GM10248 (cell line): ENCODE measurements at regions not wholly inside any gene's neighbourhood (a gene's known extent, or its start where the extent isn't known, plus 50 kb on each side); places are given as distances from the start of the nearest gene placed in this dataset.

ENCODE experiments used
- CTCF ChIA-PET: fragments of 300-600 bp; sonication (Branson Sonifier 250); formaldehyde crosslinking; extraction: SDS; loops from one replicate; lab custom pipeline; 2021; ENCODE audit warnings: antibody characterized with exemption; lab: Yijun Ruan, JAX
- POLR2A ChIA-PET: fragments of 350-650 bp; sonication (Branson Sonifier 250); formaldehyde crosslinking; extraction: SDS; loops from one replicate; lab custom pipeline; 2020; ENCODE audit warnings: antibody characterized with exemption; lab: Yijun Ruan, JAX
- DNase-seq: peaks from one replicate; pipeline ENCODE4 v3.0.0; 2012; ENCODE audit errors: extremely low spot score
- TF ChIP-seq, protein P1 (sequence below): IDR thresholded peaks from 2 replicates; pipeline ENCODE4 v1.5.1; 2012; ENCODE audit warnings: mild to moderate bottlenecking, low read depth; ENCODE audit errors: extremely low read depth, missing control alignments, control extremely low read depth

DNA sequence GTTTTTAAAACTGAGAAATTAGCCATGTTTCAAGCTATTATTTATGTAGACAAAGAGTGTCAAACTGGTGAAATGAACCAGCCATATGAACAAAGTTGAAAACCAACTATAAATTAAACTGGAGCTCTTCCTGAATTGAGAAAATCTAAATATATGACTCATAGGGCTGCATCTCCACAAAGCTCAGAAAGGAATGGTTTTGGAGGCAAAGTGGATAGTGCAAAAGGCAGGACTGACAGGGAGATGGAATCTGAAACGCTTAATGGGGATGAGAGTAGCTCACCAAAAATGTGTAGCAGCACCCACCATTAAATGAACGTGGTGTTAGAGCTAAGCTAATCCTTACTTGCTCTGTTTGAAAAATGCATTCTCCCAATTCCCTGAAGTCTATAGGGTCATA is 1066.0 kb downstream of the AGBL1 start:
- ChIA-PET POLR2A (no interaction called here), CTCF (no interaction called here)
- TF ChIP-seq, protein P1, sequence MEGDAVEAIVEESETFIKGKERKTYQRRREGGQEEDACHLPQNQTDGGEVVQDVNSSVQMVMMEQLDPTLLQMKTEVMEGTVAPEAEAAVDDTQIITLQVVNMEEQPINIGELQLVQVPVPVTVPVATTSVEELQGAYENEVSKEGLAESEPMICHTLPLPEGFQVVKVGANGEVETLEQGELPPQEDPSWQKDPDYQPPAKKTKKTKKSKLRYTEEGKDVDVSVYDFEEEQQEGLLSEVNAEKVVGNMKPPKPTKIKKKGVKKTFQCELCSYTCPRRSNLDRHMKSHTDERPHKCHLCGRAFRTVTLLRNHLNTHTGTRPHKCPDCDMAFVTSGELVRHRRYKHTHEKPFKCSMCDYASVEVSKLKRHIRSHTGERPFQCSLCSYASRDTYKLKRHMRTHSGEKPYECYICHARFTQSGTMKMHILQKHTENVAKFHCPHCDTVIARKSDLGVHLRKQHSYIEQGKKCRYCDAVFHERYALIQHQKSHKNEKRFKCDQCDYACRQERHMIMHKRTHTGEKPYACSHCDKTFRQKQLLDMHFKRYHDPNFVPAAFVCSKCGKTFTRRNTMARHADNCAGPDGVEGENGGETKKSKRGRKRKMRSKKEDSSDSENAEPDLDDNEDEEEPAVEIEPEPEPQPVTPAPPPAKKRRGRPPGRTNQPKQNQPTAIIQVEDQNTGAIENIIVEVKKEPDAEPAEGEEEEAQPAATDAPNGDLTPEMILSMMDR, result no peak
- DNase-seq, result no peak

DNA sequence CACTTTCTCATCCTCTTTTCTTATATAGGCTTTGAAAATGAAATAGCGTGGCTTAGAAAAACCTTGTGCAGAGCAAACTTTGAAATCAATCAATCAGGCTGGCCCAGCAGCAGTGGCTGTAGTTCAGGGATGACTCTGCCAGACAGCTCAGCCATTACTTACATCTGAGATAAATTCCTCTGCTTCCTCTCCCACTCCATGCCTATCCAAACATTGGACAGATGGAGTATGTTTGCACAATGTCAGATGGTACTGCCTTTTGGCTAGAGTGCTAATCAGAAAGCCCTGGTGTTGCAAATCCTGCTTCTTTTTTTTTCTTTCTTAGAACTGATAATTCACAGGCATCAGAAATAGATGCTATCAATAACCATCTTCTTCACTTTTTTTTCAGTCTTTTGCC is 1065.1 kb downstream of the AGBL1 start:
- CTCF ChIA-PET, result no interaction called here
- POLR2A ChIA-PET, result no interaction called here
- TF ChIP-seq, protein P1, result no peak
- no peak for DNase-seq

DNA sequence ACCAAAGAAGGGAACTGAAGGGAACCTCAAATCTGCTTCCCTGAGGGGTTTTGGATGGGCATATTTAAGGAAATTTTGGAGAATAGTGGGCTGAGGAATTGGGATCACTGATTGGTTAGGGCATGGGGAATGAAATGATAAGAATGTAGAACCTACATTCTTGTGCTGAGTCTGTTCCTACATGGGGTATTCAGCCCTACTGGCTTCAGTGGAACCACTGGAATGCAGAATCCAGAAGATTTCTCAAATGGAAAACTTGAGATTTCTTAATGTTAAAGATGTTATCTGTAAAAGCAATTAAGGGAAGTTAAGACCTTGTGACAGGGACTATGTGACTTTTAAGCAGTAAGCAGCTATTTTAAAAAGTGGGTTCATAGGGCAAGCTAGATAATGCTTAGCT is 1062.4 kb downstream of the AGBL1 start:
- POLR2A ChIA-PET, result no interaction called here
- DNase-seq, result no peak
- TF ChIP-seq, protein P1, result no peak
- CTCF ChIA-PET, result no interaction called here

DNA sequence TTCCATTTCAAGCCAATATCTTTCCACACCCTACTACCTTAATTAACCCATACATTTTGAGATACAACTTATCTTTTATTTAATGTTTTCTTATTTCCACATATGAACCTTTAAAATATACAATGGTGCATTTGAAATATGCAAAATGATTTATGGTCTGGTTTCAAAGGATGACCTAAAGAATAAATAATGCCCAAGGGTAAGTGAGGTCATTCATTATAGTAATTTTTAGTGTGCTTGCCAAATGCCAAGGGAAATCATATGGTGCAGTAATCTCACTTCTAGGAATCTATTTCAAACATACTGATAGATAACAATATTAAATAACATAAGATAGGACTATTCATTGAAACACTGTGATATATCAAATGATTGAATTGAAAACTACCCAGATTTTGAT is 1055.4 kb downstream of the AGBL1 start:
- ChIA-PET CTCF (no interaction called here), POLR2A (no interaction called here)
- TF ChIP-seq, protein P1, result no peak
- DNase-seq, result no peak

DNA sequence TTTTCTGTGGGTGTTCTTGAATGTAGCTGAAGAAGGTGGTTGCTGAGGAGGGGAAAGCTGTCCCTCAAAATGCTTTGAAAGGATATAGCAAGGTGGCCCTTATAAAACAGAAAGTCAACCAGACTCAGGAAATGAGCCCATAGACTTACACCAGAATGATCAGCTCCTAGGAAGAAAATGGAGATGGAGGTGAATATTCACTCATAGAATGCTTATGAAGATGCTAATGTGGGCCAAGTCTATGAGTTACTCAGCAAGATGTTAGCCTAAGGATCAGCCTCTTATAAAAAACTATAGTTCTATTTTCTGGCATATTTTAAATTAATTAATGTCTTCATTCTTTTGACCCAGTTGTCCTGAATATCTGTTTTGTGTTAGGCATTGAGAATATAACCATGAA is 1054.0 kb downstream of the AGBL1 start:
- ChIA-PET POLR2A (no interaction called here), CTCF (no interaction called here)
- no peak for DNase-seq
- TF ChIP-seq, protein P1, result no peak

DNA sequence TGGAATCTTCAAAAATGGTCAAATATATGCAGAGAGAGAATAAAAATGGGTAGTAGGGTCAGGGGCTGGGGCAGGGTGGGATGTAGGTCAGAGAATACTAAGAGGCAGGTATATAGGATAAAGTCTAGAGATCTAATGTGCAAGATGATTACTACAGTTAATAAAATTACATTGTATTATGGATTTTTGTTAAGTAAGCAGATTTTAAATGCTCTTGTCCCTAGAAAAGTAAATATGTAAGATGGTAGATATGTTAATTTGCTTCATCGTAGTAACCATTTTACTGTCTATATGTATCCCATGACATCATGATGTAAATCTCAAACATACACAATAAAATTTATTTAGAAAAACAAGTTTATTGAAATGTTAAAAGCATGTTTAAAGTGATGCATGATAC is 1051.4 kb downstream of the AGBL1 start:
- ChIA-PET POLR2A (no interaction called here), CTCF (no interaction called here)
- TF ChIP-seq, protein P1, result no peak
- DNase-seq, result no peak

DNA sequence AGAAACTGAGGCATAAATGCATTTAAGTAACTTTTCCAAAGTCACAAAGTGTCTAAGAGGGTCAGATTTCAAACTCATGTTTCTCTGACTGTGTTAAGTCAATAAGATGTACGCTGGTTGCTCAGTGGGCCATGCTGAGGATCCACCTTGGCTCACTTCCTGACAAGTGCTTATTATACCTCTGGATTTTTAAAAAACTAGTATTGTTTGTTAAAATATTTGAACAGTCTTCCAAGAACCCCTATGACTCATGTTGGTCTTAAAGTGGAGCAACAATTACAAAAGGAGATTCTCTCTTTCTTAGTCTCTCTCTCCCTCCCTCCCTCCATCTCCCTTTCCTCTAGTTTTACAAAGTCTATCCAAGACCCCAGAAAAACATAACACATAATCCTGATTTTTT is 1050.2 kb downstream of the AGBL1 start:
- DNase-seq, result no peak
- TF ChIP-seq, protein P1, result no peak
- POLR2A ChIA-PET, result no interaction called here
- CTCF ChIA-PET, result no interaction called here
